SK-N-MC (cell line): ENCODE measurements at regions not wholly inside any gene's neighbourhood (a gene's known extent, or its start where the extent isn't known, plus 50 kb on each side); places are given as distances from the start of the nearest gene placed in this dataset.

Experiments used
- EZH2 ChIP-seq: fragments of 200-600 bp; sonication (generic); IDR thresholded peaks from one replicate; pipeline ENCODE4 v1.6.1; 2017; ENCODE audit warnings: antibody characterized with exemption
- FOXP2 ChIP-seq: optimal IDR thresholded peaks from 2 replicates; pipeline ENCODE3; 2011; ENCODE audit warnings: mild to moderate bottlenecking, moderate library complexity; ENCODE audit not compliant: insufficient read depth; ENCODE audit errors: extremely low read length, control extremely low read depth
- POLR2AphosphoS5 ChIP-seq: IDR thresholded peaks from 2 replicates; pipeline ENCODE4 v1.6.1; 2012; ENCODE audit warnings: mild to moderate bottlenecking, low read depth, low read length, borderline replicate concordance

DNA sequence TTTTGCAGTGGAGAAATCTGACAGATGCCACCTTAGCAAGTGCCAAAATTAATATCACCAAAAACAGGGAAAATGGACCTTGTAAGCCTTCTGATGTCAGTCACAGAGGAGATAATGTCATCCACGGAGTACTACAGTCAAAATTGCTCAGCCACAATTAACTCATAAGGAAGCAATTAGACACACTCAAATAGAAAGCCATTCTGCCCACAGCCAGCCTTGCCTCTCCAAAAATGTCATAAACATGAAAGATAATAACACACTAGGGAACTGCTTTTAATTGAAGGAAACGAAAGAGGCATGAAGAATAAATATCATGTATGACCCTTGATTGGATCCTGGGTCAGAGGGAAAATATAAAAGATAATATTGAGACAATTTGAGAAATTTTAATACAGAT, 505.6 kb upstream of the API5 start:
- TF ChIP-seq POLR2AphosphoS5 (no peak), EZH2 (no peak), FOXP2 (no peak)
